ENCODE measurements at regions not wholly inside any gene's neighbourhood (a gene's known extent, or its start where the extent isn't known, plus 50 kb on each side); places are given as distances from the start of the nearest gene placed in this dataset.

DNA sequence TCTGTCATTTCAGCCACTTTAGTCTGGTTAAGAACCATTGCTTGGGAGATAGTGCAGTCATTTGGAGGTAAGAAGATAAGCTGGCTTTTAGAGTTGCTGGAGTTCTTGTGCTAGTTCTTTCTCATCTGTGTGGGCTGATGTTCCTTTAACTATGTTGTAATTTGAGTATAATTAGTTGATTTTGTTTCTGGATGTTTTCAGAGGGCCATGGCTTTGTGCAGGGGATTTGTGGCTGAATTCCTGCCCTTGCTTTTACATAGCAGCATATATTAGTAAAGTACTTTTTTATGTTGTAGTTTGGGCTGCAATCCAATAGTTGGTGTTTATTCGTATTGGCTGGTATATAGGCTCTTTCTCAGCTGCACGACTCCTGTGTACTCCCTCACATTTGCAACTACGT lies 339.6 kb downstream of the ANKRD50 start:
- intact Hi-C loops (cut with DNase I), result no loop called here
- no peak for DNase-seq
- H3K27me3 ChIP-seq (ENCODE audit: low read depth), result no peaks in the 10 kb centered on the region
- TF ChIP-seq, protein P1, sequence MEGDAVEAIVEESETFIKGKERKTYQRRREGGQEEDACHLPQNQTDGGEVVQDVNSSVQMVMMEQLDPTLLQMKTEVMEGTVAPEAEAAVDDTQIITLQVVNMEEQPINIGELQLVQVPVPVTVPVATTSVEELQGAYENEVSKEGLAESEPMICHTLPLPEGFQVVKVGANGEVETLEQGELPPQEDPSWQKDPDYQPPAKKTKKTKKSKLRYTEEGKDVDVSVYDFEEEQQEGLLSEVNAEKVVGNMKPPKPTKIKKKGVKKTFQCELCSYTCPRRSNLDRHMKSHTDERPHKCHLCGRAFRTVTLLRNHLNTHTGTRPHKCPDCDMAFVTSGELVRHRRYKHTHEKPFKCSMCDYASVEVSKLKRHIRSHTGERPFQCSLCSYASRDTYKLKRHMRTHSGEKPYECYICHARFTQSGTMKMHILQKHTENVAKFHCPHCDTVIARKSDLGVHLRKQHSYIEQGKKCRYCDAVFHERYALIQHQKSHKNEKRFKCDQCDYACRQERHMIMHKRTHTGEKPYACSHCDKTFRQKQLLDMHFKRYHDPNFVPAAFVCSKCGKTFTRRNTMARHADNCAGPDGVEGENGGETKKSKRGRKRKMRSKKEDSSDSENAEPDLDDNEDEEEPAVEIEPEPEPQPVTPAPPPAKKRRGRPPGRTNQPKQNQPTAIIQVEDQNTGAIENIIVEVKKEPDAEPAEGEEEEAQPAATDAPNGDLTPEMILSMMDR (IDR thresholded peaks at IDR 0.05), result no peak
- no peaks in the 10 kb centered on the region for H3K4me1 ChIP-seq
- H3K9me3 ChIP-seq, result no peaks in the 10 kb centered on the region
- no peak overlapping the region for H3K4me3 ChIP-seq
- ATAC-seq, result no peak
- H3K27ac ChIP-seq, result no peak overlapping the region
- no peaks in the 10 kb centered on the region for H3K36me3 ChIP-seq

DNA sequence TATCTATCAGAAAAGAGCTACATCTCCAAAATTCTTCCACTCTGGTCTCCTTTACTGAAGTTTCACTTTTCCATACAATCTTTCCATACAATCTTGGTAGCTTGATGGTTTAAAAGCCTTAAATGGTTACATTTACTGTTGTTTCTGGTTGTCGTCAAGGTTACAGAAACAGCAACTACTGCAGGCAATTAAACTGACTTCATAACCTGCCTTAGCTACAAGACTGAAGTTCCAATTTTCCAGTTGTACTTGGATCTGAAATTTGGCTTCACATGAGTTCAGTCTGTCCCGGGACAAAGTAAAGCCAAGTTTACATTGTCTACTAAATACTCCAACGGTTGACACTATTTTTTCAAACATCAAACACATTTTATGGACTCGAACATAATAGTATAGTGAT lies 326.4 kb downstream of the ANKRD50 start:
- Histone ChIP-seq H3K36me3 (no peaks in the 10 kb centered on the region), H3K9me3 (no peaks in the 10 kb centered on the region), H3K4me3 (no peak overlapping the region), H3K27me3 (ENCODE audit: low read depth) (no peaks in the 10 kb centered on the region), H3K27ac (no peak overlapping the region), H3K4me1 (no peaks in the 10 kb centered on the region)
- intact Hi-C loops (cut with DNase I), result no loop called here
- DNase-seq (no peak), ATAC-seq (no peak)
- TF ChIP-seq, protein P1 (IDR thresholded peaks at IDR 0.05), result no peak

DNA sequence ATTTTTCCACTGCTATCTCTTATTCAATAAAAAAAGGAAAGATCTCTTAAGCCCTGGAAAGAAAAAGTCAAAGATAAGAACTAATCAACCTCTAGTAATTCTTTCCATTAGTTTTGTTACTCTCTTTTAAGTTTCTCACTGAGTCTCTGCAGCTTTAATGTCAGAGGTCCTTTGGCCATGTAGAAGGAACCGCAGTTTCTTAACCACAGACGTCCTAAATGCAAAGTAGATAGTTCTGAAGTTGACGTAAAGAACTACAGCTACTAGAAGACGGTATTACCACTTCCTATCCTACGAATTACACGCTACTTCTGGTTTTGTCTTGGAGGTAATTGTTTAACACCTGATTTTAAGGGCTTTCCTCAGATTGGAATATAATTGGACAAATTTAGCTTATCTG lies 325.9 kb downstream of the ANKRD50 start:
- Histone ChIP-seq H3K9me3 (no peaks in the 10 kb centered on the region), H3K4me3 (no peak overlapping the region), H3K27ac (no peak overlapping the region), H3K4me1 (no peaks in the 10 kb centered on the region), H3K27me3 (ENCODE audit: low read depth) (no peaks in the 10 kb centered on the region), H3K36me3 (no peaks in the 10 kb centered on the region)
- TF ChIP-seq, protein P1 (IDR thresholded peaks at IDR 0.05), result no peak
- intact Hi-C loops (cut with DNase I), result no loop called here
- ATAC-seq (no peak), DNase-seq (no peak)

DNA sequence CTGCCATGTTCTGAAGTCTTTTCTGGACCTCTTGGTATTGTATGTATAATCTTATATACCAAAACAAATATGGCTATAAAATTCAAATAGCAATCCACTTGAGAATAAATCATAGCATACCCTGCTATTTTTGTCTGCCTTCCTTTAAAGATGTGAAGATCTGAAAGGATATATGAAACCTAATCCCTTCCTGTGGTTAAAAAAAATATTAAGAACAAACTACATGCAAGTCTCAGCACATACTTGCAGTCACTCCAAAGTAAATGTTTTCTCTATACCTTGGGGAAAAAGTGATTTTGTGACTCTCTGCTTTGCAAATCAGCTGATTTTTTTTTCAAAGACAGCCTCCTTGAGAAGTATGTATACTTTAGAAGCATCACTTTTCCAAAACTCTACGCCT lies 322.9 kb downstream of the ANKRD50 start:
- Histone ChIP-seq H3K4me3 (no peak overlapping the region), H3K27ac (no peak overlapping the region), H3K4me1 (no peaks in the 10 kb centered on the region), H3K36me3 (no peaks in the 10 kb centered on the region), H3K9me3 (no peaks in the 10 kb centered on the region), H3K27me3 (ENCODE audit: low read depth) (no peaks in the 10 kb centered on the region)
- ATAC-seq (no peak), DNase-seq (no peak)
- intact Hi-C loops (cut with DNase I), result no loop called here
- TF ChIP-seq, protein P1 (IDR thresholded peaks at IDR 0.05), result no peak

DNA sequence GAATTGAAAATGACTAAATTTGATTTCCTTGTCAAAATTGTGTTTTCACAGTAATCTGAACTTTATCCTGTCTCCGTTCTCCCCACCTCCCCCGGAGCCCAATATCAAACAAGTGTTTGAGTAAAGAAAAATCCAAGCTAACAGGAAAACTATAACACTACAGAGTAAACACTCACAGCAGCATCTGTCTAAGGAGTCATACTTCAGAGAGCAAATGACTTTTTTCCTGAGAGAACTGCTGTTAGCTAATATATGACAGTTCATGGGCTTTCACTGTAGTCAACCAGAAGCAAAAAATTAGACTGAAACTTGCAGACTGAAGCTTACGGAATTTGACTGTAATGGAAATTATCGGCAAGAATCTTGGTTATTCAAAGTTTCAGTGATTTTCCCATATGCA lies 321.7 kb downstream of the ANKRD50 start:
- no peaks in the 10 kb centered on the region for H3K9me3 ChIP-seq
- TF ChIP-seq, protein P1 (IDR thresholded peaks at IDR 0.05), result no peak
- ATAC-seq (no peak), DNase-seq (no peak)
- intact Hi-C loops (cut with DNase I), result no loop called here
- H3K4me1 ChIP-seq, result no peaks in the 10 kb centered on the region
- no peaks in the 10 kb centered on the region for H3K36me3 ChIP-seq
- H3K27me3 ChIP-seq (ENCODE audit: low read depth), result no peaks in the 10 kb centered on the region
- H3K4me3 ChIP-seq, result no peak overlapping the region
- no peak overlapping the region for H3K27ac ChIP-seq

DNA sequence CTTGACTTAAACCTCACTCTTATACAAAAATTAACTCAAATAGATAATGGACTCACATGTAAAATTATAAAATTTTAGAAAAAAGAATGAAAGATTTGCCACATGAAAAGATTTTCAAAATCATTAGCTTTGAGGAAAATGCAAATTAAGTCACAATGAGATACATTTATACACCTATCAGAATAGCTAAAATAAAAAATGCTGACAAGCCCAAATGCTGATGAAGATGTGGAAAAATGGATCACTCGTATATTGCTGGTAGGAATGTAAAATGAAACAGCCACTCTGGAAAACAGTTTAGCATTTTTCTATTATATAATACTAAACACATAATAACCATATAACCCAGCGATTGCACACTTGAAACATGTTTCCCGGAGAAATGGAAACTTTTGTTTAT lies 316.2 kb downstream of the ANKRD50 start:
- TF ChIP-seq, protein P1 (IDR thresholded peaks at IDR 0.05), result no peak
- intact Hi-C loops (cut with DNase I), result no loop called here
- no peak for ATAC-seq

More for the DNA sequence above, 316.2 kb downstream of the ANKRD50 start:
- Histone ChIP-seq H3K27ac (no peak overlapping the region), H3K27me3 (ENCODE audit: low read depth) (no peaks in the 10 kb centered on the region), H3K4me3 (no peak overlapping the region), H3K4me1 (no peaks in the 10 kb centered on the region), H3K36me3 (no peaks in the 10 kb centered on the region), H3K9me3 (no peaks in the 10 kb centered on the region)
- DNase-seq, result no peak

Data from lower lobe of right lung (tissue), 2 donors.